ENCODE measurements at regions not wholly inside any gene's neighbourhood (a gene's known extent, or its start where the extent isn't known, plus 50 kb on each side); places are given as distances from the start of the nearest gene placed in this dataset.

DNA sequence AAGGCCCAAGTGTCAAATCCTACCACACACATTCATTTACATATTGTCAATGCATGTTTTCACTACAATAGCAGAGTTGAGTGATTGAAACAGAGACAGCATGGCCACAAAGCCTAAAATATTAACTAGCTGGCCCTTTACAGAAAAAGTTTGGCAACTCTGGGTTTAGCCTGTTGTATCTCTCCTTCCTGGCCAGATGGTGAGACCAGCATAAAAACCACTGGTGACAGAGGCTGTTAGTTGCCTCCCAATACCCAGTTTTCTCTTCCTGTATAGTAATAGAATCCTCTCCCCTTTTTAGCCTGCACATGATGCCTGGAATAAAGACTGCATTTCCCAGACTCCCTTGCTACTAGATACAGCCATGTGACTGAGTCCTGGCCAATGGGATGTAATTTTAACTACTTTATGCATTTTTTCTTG is 100.0 kb upstream of the TAB2 start:
- no peak for DNase-seq (ENCODE audit: low spot score)

DNA sequence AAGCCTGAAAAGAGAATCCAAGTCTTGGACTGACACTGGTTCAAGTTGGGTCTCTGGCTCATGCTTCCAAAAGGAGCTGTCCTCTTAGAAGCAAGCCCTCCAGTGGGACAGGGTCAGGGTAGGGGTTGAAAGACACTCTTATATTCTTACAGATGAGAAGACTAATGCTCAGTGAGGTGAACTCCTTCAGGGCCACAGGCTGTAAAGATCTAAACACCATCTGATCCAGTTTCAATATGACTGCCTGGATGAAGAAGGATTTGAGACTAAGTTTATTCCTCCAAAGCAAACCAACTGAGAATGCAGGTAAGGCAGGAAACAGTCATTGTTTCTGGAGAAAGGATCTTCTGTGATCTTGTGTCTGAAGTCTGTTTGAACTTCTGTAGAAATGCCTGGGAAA is 99.0 kb upstream of the TAB2 start:
- no peak for DNase-seq (ENCODE audit: low spot score)

DNA sequence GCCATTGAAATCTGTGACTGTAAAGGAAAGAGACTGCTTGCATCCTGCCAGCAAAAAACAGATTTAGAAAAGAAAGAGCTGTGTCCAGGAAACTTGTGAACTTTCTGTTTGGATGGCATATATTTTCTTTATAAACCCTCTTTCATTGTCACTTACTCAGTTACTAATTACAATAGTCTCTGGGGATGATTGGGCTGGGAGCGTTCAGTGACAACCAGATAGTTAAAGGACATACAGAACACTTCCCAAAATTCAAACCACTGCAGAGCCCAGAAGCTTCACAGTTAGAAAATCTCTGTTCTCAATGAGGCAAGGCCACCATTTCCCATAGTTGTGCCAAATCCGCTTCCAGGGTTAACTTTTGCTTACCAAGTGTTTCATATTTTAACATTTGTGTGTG is 98.6 kb upstream of the TAB2 start:
- no peak for DNase-seq (ENCODE audit: low spot score)

DNA sequence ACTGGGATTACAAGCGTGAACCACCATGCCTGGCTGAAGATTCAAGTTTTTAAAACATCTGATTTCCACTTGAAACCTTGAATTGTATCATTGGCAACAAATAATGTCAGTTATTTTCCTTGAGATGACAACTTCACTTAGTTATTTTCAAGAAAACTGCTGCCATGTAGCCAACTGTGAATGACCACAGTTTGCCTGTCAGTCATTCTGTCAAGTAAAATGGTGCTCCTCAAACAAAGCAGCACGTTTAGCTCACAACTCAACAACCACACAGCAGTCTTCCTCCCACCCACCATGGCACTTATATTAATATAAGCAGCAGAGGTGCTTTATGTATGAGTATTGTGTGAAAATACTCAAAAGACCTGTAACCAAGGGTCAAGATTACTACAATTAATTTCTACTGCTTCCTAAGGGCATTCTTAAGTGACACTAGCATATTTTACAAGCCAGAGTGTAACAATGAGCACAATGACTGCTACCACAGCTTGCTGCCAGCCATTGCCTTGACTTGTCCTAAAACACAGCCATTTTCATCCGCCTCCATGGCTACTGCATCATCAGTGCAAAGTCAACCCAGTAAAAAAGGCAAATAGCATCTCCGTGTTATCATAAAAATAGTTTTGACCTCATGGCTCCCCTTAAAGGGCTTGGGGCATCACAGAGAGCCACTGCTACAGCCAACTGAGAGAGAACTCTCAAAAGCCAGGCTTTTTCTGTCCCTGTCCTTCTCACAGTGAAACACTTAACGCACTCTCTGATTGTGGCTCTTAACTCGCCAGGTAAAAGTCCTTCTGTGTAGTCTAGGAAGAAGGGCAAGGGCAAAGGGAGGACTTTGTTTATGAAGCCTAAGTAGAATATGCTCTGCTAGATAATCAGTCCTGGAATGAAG is 96.4 kb upstream of the TAB2 start:
- DNase-seq (ENCODE audit: low spot score) = no peak

DNA sequence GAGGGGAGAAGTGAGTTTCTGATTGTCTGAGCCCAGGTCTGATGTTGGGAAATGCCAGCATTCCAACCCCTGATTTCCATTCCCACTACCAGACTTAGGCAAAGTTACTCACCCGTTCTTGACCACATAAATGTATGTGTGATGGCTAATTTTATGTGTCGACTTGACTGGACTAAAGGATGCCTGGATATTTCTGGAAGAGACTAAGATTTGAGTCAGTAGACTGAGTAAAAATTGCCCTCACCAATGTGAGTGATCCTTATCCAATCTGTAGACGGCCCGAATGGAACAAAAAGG is 95.8 kb upstream of the TAB2 start:
- peak; percentile 47 for DNase-seq (ENCODE audit: low spot score)

DNA sequence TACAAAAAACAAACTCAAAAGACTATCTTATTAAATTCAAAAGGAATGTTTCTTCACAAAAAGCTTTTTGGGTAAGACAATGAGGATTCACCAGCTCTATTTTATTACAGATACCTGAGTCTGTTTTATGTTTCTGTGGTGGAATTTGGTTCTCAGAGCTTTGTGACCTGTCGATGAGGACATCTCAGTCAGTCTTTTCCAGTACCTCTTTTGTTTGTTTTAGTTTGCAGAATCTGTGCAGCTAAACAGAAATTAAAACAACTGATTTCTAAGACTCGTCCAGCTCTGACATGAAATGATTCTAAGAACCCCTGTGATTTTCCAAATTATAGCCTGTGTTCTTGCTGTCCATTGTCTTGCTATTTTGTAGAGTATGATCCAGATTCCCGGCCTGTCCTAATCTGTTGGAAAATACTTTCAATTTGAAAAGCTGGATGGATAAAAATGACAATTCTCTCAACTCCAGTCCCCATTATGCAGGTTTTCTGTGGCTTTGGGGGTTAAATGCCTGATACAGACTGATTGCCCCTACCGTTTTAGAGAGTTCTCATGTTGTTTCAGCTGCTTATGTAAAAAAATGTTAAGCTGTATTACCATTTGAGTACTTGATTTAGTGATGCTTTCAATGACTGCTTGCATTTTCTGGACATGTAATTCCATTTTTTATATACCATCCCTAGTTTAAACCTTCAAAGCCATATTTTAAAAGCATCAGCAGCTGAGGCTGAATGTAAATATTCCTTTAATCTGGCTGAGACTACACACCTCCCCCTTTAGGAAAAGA is 94.2 kb upstream of the TAB2 start:
- DNase-seq (ENCODE audit: low spot score) = no peak

DNA sequence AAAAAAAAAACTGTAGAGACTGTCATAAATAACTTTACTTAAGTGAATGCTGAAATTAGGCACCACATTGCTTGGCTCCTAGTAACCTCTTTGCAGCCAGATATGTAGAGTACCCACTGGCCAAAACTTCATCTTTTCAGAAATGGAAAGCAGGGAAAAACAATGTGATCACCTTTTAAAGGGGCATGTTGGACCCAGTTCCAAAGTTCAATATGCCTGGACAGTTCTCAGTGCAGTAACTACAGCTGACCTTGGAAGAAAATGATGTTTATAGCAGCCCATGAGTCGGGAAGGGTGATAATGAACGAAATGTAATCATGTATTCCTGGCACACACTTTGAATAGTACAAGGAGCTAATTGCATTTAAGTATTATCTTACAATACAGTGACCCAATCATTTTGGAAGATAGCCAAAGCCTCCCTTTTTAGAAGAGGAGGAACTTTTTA is 93.6 kb upstream of the TAB2 start:
- DNase-seq (ENCODE audit: low spot score) = no peak

DNA sequence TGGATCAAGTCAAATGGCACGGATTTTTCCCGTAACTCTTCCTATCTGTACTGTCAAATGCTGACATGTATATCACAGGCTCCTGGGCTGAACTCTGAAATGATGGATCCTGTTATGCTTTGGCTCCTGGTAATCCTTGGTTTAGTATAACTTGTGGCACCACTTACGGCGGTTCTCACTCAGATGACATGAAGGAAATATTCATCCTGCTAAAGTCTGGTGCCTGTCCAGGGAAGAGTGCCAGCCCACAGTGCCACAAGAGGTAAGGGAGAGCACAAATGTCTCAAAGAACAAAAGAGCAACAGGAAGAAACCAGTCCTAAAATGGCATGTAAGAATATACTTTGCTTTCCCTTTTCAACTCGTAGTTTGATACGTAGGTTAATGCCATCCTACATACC is 93.1 kb upstream of the TAB2 start:
- DNase-seq (ENCODE audit: low spot score) = no peak

DNA sequence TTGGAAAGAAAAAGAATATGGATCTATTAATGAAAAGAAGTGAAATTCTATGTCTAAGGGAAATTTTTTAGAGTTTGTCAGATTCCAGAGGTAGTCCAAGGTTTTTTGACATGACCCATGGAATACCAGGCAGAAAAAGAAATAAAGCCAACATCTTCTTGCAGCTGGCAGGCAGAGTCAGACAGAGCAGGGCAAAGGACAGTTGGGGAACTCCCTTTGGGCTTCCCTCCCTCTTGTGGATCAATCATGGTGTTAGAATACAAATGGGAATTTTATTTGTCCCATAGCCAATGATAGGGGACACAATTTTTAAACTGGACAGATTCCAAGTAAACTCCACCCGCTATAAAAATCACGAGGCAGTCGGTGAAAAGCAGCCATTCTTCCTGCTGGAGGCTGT is 92.1 kb upstream of the TAB2 start:
- no peak for DNase-seq (ENCODE audit: low spot score)

DNA sequence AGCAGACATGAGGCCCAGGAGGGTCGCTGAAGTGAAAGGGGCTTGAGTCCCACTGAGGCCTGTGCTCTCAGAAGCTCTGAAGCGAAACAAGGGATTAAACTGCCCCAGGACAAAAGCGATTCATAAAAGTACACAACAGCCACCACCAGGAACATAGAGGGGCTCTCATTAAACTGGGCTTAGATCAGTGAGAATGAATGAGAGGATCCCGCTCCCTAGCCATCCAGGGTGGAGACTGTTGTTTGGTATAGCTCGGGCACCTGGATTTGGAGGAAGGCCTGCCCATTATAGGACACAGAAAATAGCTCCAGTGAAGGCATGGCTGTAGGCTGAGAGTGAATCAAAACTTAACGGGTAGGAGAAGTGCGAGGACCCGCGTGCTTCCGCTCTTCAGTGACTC is 91.6 kb upstream of the TAB2 start:
- no peak for DNase-seq (ENCODE audit: low spot score)

DNA sequence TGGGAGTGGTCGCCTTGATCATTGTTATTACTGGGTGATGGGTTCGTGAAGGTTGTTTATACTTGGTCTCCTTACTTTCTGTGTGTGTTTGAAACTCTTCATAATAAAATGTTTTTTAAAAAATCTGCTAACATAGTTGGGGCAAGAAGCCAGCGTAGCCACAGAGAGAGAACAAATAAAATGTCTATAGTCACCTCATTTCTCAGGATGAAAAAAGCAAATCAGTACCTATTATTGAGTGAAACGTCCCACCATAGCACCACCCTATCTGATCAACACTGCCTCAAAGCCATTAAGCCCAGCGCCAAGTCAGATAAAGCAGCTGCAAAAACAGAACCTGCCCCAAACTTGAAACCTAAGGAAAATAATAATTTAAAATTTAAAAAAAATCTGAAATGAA is 89.7 kb upstream of the TAB2 start:
- no peak for DNase-seq (ENCODE audit: low spot score)

DNA sequence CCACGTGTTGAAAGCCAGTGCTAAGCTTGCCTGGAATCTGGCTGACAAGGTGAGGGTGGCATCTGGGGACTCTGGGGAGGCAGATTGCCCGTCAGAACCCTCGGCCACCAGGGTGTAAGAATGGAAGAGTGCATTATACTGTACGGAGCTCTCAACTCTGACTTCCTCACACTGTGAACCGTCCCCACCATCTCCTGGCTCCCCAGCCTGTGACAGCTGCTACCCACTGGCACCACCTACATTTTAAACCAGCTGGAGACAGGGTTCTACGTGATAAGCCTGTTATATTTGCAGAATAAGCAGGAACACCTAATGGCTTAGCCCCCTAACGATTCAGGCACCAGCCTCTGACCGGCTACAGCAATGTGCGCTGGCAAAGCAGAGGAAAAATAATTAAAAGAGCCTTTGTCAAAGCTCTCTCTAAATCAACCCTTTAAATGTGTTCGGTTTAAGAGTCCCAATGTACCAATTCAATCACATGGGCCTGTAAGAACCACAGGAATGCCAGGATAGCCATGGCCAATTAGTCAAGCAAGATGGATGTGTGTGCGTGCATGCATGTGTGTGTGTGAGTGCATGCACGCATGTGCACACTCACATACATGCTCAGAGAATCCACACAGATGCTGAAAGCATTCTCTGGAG is 89.1 kb upstream of the TAB2 start:
- no peak for DNase-seq (ENCODE audit: low spot score)

DNA sequence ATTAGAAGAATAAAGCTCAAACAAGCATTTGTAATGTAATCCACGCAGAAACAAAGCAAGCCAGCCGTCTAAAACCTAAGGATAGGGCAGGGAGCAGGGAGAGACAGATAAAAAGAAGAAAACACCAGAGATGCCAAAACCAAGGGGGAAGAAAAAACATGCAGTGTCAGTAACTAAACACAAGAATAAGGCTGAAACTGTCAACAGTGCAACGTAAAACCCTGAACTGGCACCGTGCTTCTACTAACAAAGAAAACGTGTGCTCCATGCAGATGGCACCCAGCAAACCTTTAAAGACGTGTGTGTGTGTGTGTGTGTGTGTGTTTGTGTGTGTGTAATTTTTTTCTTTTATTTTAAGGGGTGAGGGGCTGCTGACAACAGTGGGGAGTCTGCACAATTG is 88.4 kb upstream of the TAB2 start:
- no peak for DNase-seq (ENCODE audit: low spot score)

DNA sequence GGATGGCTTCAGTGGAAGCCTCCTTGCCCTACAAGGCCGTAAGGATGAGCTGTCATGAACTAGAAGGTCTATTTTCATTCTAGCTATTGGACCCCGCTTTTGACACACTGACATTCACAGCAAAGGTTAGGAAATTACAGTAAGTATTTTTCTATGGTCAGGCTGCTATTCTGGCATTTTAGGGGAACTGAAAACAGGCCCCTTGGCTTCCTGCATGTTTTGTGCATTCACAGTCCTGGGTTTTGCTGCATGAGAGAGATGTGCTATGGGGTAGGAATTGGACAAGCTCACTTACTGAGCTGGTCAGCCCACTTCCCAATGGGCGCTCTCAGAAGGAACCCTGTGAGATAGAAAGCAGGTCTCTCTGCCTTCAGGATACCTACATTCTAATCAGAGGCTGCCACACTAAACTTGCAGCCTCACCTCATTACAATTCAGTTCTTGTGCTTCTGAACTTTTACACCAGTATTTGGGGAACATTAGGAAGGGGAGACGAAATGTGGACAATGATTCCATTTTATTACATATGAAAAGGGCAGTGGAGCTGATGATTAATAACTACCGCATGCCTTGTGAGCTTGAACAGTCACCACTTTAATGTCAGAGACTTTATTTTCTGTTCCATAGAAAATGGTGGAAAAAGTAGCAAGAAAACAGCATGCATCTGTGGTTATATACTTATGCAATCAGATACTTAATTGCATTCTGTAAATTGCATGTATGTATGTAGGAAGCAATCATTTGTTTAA is 86.6 kb upstream of the TAB2 start:
- DNase-seq (ENCODE audit: low spot score) = no peak

DNA sequence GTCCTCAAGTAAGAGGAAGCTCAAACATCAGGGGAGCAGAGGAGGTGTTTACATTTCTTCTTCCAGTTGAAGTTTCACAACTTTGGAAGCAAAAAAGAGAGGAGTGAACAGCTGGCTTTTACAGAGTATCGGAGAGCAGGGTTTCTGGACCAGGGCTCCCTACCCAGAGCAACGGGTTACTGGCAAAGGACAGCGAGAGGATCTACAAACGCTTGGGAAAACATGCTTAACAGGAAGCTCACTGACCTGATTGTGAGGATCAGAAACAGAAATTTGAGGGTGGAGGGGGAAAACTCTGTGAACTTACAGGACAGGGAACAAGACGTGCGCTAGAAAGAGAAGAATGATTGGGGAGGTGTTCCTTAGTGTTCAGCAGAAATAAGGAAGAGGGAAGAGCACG is 85.7 kb upstream of the TAB2 start:
- no peak for DNase-seq (ENCODE audit: low spot score)

DNA sequence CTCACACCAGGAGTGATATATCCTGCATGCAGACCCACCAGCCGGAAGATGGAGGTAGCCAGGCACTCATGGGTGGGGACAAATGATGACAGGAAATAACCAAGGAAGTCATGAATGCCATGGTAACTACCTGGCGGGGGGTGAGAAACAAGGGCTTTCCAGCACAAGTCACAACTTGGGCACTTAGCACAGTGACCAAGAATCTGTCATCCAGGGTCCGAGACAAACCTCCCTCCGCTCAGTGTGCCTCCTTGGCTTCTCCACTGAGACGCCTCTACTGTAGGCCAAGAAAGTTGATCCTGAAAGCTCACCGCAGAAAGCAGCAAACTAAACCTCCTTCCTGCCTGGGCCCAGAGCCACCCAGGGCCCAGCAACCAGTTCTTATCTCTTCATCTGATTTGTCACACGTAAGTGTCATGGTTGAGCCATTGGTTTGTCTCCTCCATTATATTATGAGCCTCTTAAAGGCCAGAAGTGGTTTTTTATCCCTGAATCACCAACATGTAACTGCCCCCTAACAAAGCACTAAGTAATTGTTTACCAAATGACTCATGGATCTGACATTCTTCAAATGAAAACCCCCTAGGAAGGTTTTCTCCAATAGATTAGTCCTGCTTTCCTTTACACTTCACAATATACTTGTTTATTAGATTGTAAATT is 84.3 kb upstream of the TAB2 start:
- peak; percentile 98 for DNase-seq (ENCODE audit: low spot score)

DNA sequence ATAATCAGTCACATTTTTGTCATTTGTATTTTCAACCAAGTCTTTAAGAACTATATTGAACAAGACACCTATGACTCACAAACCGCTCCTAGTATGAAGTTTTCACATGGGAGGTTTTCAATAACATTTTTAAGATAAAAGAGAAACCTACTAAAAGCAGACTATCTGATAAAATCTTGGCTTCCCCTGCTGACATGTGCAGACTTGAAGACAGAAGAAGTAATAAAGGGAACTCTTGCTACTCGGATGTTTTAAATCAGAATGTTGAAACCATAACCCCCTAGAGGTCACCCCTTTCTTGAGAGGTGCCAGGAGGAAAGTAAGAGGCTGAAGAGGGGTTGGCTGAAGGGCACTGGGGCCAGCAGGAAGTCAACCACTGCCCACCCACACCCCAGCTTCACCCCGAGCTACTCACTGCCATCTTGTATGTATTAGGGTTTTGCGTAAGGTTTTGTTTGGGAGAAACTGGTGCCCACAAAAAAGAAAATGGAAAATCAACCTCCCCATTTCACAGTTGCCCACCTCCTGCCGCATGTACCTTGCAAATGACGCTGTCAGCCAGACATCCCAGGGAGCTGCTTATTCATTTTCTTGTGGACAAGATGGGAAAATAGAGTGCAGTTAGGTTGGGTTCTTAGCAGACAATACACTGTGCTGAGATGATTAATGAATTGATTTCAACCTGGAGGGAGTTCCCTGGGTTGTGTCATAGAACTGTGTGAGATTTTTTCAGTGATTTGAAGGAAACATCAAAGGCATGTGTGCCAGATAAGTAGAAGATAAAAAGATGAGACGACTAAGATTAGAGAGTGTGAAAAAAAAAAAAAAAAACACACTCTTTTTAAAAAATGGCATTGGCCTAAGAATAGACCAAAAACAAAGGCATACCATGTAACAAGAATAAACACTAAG is 83.2 kb upstream of the TAB2 start:
- DNase-seq (ENCODE audit: low spot score) = peak; percentile 63

DNA sequence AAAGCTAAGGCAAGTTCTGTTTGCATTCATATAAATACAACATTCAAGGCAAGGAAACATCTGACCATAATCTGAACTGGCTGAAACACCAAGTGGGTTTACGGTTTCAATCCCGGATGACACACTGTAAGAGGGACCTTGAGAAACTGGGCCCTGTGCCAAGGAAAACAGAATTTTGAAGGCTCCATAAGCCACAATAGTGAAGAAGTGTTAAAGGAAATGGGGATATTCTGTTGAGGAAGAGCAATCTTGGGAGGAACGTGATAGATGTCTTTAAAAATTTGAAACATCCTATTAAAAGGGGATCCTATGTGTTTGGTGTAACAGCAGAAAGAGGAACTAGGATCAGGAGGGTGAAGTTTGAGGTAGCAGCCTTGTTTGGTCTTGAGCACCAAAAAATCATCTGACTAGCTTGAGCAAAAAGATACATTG is 82.4 kb upstream of the TAB2 start:
- DNase-seq (ENCODE audit: low spot score) = peak; percentile 90

DNA sequence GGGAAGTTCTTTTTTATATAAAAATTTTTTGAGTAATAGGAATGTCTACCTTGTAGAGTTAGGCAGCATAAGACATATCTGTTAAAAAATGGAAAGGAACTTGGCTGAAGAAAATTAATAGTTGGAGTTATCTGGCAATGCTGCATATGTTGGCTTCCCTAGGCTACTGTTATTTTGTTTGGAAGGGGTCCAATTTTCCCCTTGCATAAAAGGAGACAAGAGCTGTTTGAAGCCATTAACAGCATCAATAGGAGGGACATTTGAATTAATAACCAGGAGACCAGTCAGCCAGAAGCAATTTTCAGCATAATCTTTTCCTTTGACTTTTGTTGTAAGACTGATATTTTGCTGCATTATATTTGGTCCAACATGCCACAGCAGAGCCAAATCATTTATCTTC is 80.9 kb upstream of the TAB2 start:
- DNase-seq (ENCODE audit: low spot score) = no peak

DNA sequence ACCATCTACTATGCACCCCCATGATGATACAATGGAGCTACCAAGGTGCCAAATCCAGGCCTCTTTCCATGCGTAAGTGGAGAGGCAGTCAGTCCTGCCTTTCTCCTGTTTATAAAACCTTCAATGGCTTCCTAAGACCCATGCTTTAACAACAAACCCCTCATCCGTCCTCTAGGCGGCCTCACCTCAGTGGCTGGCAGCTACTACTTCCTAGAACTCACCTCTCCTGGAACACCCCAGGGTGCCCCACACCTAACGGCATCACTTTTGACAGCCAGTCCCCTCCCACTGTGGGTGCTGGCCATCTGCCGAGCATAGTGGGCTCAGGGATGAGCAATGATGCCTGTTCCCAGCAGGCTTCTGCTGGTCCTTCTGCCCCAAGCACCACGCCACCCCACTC is 80.0 kb upstream of the TAB2 start:
- DNase-seq (ENCODE audit: low spot score) = no peak
